ENCODE measurements at regions not wholly inside any gene's neighbourhood (a gene's known extent, or its start where the extent isn't known, plus 50 kb on each side); places are given as distances from the start of the nearest gene placed in this dataset.

- DNase-seq: no peak
Observed at GRCh38 chr15:70440416-70441138, 322.8 kb downstream of the UACA start.

DNA sequence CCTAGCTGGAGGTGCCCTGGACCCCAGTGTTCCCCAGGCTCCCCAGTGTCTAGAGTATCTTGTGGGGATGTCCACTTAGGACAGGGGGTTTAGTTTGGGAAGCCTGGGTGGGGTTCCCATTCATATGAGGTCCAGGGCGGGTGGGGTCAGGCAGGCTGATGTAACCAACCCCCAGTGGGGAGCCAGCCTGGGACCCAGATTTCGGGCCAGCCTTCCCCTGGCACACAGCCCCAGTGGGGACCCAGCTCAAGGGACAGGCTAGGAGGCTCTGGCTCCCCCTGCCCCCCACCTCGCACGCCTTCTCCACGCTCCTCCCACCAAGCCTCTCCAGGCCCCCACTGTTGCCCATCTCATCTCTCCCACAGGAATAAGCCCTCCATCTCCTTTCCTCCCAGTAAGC lies 323.5 kb downstream of the UACA start:
- DNase-seq: no peak

- DNase-seq: no peak
Observed at GRCh38 chr15:70439304-70439877, 324.0 kb downstream of the UACA start.

DNA sequence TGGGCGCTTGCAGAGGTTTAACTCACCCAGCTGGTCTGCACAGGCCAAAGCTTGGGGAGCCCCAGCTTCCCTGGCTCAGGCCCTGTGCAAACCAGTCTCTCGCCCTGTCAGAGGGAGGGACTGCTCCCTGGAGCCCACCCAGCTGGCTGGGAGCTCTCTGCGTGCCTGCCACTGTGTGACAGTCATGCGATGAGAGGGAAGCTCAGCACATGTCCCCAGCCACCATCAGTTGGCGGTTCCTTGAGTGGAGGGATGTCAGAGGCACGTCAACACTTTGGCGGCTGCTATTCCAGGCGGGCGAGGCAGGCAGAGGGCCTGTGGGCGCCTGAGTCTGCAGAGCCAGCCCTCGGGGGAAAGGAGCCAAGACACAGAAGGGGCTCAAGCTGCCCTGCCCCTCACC lies 324.6 kb downstream of the UACA start:
- no peak for DNase-seq

DNA sequence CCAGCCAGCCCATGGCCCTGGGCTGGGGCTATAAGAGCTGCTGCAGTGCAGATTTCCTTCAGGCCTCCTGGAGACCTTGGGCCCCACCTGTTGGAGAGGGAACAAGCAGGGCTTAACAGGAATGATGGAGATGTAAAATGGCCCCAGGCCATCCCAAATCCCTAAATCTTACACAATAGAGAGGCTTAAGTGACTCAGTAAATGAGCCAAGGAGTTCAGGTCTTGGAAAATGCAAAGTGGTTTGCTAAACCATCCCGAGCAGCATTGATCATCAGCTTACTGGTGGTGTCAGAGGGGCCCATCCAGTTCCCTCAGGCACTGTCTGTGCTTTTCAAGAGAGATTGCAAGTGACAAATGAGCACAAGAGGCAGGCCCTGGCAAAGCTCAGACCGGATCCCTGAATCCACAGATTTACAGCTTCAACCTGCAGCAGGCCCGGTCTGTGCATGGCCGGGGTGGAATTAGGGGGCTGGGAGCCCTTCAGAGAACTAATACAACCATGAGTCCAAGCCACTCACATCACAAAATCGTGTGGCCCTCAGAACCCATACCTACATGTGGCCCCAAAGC lies 325.4 kb downstream of the UACA start:
- DNase-seq: no peak

DNA sequence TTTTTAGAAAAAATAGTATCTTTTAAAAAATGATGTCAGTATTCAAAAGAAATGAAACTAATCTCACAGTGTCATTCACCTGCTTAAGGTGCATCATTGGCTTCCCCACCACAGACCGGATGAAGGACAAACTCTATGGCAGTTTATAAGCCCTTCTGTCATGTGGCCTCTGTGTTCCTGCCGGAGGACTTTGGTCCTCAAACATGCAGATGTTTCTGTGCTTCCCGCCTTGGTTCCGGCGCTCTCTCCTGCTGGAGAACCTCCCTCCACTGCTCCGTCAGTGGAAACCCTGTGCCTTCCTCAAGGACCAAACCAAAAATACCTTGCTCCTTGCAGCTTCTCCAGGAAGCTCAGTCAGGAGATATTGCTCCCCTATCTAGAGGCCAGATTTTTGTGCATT lies 326.3 kb downstream of the UACA start:
- DNase-seq: no peak

- no peak for DNase-seq
Observed at GRCh38 chr15:70436428-70436827, 326.9 kb downstream of the UACA start.

GRCh38 chr15:70435872-70436271 lies 327.5 kb downstream of the UACA start:
- DNase-seq: no peak

- DNase-seq: no peak
Observed at GRCh38 chr15:70435369-70435768, 328.0 kb downstream of the UACA start.

GRCh38 chr15:70433586-70434324 lies 329.6 kb downstream of the UACA start:
- DNase-seq: no peak

DNA sequence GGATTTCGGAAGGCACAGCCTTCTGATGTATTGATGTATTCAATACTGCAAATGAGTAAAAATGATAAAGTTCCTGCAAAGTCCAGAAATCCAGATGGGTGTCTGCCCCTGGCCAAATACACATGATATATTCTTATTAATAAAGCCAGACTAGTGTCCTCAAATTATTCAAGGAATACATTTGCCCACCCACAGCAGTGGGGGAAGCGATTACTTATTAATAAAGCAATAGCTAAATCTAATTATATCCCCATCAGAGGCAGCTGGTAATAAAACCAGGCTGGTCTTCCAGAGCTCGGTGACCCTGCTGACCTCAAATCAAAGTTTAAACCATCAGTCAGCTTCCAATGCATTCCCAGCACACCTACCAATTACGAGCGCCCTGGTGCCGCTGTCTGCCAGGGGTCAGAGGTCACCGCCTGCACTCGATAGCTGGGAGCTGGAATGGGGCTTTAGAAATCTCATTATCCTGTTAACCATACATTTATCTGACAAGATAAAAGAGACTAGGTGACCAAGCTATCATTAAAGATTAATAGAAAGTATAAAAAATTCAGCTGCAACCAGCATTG lies 330.3 kb downstream of the UACA start:
- no peak for DNase-seq

GRCh38 chr15:70431854-70432253 lies 331.5 kb downstream of the UACA start:
- DNase-seq: no peak

- DNase-seq: no peak
Observed at GRCh38 chr15:70430069-70430468, 332.4 kb upstream of the TLE3 start.

DNA sequence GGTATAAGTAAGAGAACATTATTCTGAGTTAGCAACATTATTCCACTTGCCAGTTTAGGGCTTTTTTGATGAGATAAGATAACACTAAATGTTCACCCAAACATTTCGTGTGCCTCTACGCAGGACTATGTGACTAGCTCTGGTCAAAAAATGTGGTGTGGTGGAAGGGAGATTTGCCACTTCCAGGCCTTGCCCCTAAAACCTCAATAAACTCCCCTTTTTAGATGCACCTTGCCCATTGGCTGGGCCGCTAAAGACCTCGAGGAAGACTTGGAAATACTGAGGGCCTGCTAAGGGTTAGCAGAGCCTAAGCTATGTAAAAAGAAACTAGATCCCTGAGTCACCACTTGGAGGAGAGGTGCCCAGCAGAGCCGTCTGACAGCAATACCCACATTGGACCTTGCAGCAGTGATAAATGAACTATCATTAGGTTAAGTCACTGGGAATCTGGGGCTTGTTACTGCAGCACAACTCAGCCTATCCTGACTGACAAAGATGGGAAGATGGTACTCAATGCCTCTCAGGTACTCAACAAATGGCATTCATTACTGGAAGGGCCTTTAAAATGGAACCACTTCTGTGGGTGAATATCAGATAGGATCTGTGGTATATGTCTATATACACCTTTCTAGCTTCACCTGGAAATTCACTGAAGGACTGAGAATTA lies 331.5 kb upstream of the TLE3 start:
- no peak for DNase-seq

DNA sequence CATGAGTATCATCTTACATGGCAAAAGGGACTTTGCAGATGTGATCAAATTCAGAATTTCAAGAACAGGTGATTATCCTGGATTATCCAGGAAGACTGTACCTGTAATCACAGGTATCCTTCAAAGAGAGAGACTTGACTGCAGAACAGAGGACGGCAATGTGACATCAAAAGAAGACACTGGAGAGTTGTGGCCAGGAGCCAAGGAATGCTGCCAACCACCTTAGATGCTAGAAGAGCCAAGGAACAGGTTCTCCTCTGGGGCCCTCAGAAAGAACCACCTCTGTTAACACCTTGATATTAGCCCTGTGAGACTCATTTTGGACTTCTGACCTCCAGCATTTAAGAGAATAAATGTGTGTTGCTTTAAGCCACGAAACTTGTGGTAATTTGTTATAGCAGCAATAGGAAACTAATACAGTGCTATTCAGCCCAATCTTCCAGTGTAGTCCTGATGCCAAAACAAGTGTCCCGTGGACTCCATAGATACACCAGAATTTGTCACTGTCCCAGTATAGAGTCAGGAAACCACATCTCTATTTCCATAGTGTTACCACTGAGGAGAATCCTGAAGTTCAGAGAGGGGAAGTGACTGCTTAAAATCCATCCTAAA lies 330.6 kb upstream of the TLE3 start:
- DNase-seq: no peak

DNA sequence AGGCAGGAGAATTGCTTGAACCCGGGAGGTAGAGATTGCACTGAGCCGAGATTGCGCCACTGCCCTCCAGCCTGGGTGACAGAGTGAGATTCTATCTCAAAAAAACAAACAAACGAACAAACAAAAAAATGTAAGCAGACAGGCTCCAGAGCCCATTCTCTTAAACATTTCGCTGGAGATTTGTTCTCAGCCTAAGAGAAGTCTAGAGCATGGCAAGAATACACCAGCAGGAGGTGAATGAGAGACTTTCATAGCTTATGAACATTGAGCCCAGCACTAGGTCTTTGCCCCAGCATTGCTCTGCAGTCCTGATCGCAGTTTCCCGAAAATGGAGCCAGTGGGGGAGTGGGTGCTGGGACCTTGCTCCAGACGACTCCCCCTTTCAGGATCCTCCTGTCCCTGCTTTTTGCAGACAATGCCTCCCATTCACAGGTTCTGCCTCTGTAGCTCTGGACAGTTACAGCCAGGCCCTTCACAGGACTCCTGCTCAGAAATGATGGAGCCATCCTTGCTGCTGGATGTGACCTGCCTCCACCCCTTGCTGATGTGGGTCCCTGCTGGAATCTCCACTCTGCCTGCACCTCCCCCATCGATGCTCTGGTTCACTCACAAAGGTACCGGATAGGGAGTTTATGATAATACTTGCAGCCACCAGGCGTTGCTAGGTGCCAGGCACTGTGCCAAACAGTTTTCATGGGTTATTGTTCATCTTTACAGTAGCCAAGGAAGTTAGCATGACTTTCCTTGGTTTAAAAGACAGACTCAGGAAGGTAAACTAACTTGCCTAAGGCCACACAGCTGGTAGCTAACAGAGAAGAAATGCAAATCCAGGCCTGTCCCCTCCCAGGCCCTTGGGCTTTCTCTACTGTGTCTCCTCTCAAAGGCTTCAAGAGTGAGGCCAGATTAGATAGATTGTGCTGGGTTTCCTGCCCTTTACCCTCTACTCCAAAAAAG lies 329.7 kb upstream of the TLE3 start:
- no peak for DNase-seq

- no peak for DNase-seq
Observed at GRCh38 chr15:70426096-70426821, 328.5 kb upstream of the TLE3 start.

DNA sequence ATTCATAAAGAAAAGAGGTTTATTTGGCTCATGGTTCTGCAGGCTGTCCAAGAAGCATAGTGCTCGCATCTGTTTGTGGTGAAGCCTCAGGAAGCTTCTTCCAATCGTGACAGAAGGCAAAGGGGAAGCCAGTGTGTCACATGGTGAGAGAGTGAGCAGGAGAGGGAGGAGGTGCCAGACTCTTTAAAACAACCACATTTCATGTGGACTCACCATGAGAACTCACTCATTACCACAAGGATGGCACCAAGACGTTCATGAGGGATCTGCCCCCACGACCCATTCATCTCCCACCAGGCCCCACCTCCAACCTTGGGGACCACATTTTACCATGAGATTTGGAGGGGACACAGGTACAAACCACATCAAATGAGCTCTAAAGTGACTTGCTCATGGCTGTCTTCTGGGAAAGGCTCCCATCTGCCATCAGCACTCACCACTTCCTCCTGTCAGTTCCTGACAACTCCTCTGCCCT lies 327.3 kb upstream of the TLE3 start:
- DNase-seq: no peak

GRCh38 chr15:70423267-70423666 lies 325.6 kb upstream of the TLE3 start:
- no peak for DNase-seq

DNA sequence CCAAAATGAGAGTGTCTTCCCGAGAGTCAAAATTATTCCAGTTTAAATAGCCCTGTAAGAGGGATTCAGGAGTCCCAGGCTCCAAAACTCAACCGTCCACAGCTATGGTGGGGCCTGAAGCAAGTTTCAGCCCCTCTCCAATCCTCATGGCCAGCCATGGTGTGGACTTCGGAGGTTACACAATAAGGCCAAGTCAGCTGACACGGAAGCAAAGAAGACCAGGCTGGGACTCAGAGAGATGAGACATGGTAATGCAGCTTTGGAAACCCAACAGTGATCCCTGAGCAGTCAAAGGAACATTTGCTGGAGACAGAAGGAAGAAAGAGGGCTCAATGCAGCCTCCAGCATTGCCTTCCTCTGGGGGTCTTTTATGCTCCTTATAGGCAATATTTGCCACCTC lies 324.6 kb upstream of the TLE3 start:
- DNase-seq: no peak

Data from T-helper 9 cell (primary cell).